NCI-H2196 (cell line): ENCODE measurements at regions not wholly inside any gene's neighbourhood (a gene's known extent, or its start where the extent isn't known, plus 50 kb on each side); places are given as distances from the start of the nearest gene placed in this dataset.
A peak's percentile ranks its signal among the peaks of the same experiment; 100 is the strongest.
"Not testable (repeated sequence)": the region's sequence is repeated elsewhere in the genome, so short reads cannot be mapped to it uniquely, and the experiment has no call there.

Experiments
- DNase-seq: peaks from one replicate; lab custom pipeline; 2025; ENCODE audit not compliant: unreplicated experiment; lab: John Stamatoyannopoulos, UW

GRCh38 chr14:71454010-71454409, 478.2 kb upstream of the RGS6 start:
- DNase-seq, result no peak

GRCh38 chr14:71454513-71455332, 477.5 kb upstream of the RGS6 start:
- no peak for DNase-seq

- no peak for DNase-seq
These were observed 472.1 kb upstream of the RGS6 start for GRCh38 chr14:71460091-71460490.

- not testable (repeated sequence) for DNase-seq
These were observed 470.6 kb upstream of the RGS6 start for GRCh38 chr14:71461617-71462016.

GRCh38 chr14:71463807-71464206, 468.4 kb upstream of the RGS6 start:
- no peak for DNase-seq

GRCh38 chr14:71464840-71465239, 467.4 kb upstream of the RGS6 start:
- DNase-seq, result no peak

GRCh38 chr14:71465316-71465715, 466.9 kb upstream of the RGS6 start:
- no peak for DNase-seq

- no peak for DNase-seq
These were observed 466.0 kb upstream of the RGS6 start for GRCh38 chr14:71466251-71466650.

- no peak for DNase-seq
These were observed 465.3 kb upstream of the RGS6 start for GRCh38 chr14:71466946-71467345.

- no peak for DNase-seq
These were observed 464.8 kb upstream of the RGS6 start for GRCh38 chr14:71467361-71467811.

- no peak for DNase-seq
These were observed 463.5 kb upstream of the RGS6 start for GRCh38 chr14:71468701-71469100.

- DNase-seq, result no peak
These were observed 462.4 kb upstream of the RGS6 start for GRCh38 chr14:71469643-71470335.

- no peak for DNase-seq
These were observed 460.4 kb upstream of the RGS6 start for GRCh38 chr14:71471634-71472355.

- DNase-seq, result no peak
These were observed 459.6 kb upstream of the RGS6 start for GRCh38 chr14:71472356-71473340.

- DNase-seq, result no peak
These were observed 458.4 kb upstream of the RGS6 start for GRCh38 chr14:71473843-71474242.

- DNase-seq, result peak; percentile 55
These were observed 457.6 kb upstream of the RGS6 start for GRCh38 chr14:71474301-71475265.

- DNase-seq, result no peak
These were observed 456.3 kb upstream of the RGS6 start for GRCh38 chr14:71475916-71476315.

GRCh38 chr14:71478542-71478941, 453.7 kb upstream of the RGS6 start:
- no peak for DNase-seq

GRCh38 chr14:71481021-71481654, 451.1 kb upstream of the RGS6 start:
- DNase-seq, result no peak
